Endodermal cell (in vitro differentiated cells): ENCODE measurements at regions not wholly inside any gene's neighbourhood (a gene's known extent, or its start where the extent isn't known, plus 50 kb on each side); places are given as distances from the start of the nearest gene placed in this dataset.

Experiments used
- DNase-seq: peaks from one replicate; pipeline ENCODE4 v3.0.0-alpha.2; 2017
- H3K27ac ChIP-seq: 2 replicates; pipeline ENCODE4 v1.5.1; 2013; ENCODE audit warnings: mild to moderate bottlenecking, low read depth, low read length, moderate library complexity
- H3K27me3 ChIP-seq: 2 replicates; pipeline ENCODE4 v1.6.1; 2013; ENCODE audit warnings: mild to moderate bottlenecking, low read length, moderate library complexity; ENCODE audit not compliant: insufficient read depth, control insufficient read depth, poor library complexity, severe bottlenecking
- H3K36me3 ChIP-seq: 2 replicates; pipeline ENCODE4 v1.7.0; 2013; ENCODE audit warnings: mild to moderate bottlenecking, low read length, moderate library complexity; ENCODE audit not compliant: control insufficient read depth, insufficient read depth
- H3K4me1 ChIP-seq: one replicate; pipeline ENCODE4 v1.7.0; 2013; ENCODE audit warnings: low read length; ENCODE audit not compliant: control insufficient read depth, insufficient read depth
- H3K4me3 ChIP-seq: 2 replicates; pipeline ENCODE4 v1.5.1; 2013; ENCODE audit warnings: mild to moderate bottlenecking, low read length, moderate library complexity
- H3K9ac ChIP-seq: 2 replicates; pipeline ENCODE4 v1.6.1; 2013; ENCODE audit warnings: mild to moderate bottlenecking, low read length, moderate library complexity; ENCODE audit not compliant: poor library complexity, severe bottlenecking; ENCODE audit errors: extremely low read depth
- H3K9me3 ChIP-seq: 2 replicates; pipeline ENCODE4 v1.6.1; 2013; ENCODE audit warnings: mild to moderate bottlenecking, low read length, moderate library complexity; ENCODE audit not compliant: control insufficient read depth
- H3K27ac Mint-ChIP-seq: 2 replicates; pipeline ENCODE4 v1.8.0; 2020; ENCODE audit warnings: mixed read lengths
- H3K27me3 Mint-ChIP-seq: 2 replicates; pipeline ENCODE4 v1.8.0; 2021; ENCODE audit warnings: mild to moderate bottlenecking, mixed read lengths; ENCODE audit not compliant: insufficient read depth
- H3K36me3 Mint-ChIP-seq: 2 replicates; pipeline ENCODE4 v1.8.0; 2020; ENCODE audit warnings: low read depth, mixed read lengths
- H3K4me1 Mint-ChIP-seq: 2 replicates; pipeline ENCODE4 v1.8.0; 2020; ENCODE audit warnings: mixed read lengths
- H3K4me3 Mint-ChIP-seq: 2 replicates; pipeline ENCODE4 v1.8.0; 2020; ENCODE audit warnings: mild to moderate bottlenecking, moderate library complexity, mixed read lengths
- H3K9me3 Mint-ChIP-seq: 2 replicates; pipeline ENCODE4 v1.8.0; 2020; ENCODE audit warnings: mild to moderate bottlenecking, mixed read lengths
- CTCF ChIP-seq: fragments of 200-600 bp; sonication (generic); conservative IDR thresholded peaks from 2 replicates; pipeline ENCODE4 v1.5.0; 2021; ENCODE audit warnings: antibody characterized with exemption, mild to moderate bottlenecking
- WGBS, 2 experiments: methylation state at CpG; one replicate each; pipeline versions ENCODE4 v1.1.5 to v1.1.7; 2013; ENCODE audit warnings: missing lambda C conversion rate in 2 of 2, mixed read lengths in 1 of 2; ENCODE audit not compliant: insufficient coverage in 1 of 2, insufficient read length in 1 of 2; 5-methylcytosine and 5-hydroxymethylcytosine counted together

GRCh38 chr3:103851793-103852192 lies 1417.0 kb downstream of the ZPLD1 start:
- H3K27ac Mint-ChIP-seq = no peak overlapping the region

GRCh38 chr3:103862415-103862814 lies 1427.6 kb downstream of the ZPLD1 start:
- Mint-ChIP-seq H3K4me1 (peaks cover 5% of the 10 kb centered on the region), H3K9me3 (peaks cover 2% of the 10 kb centered on the region), H3K27me3 (no peaks in the 10 kb centered on the region), H3K36me3 (no peaks in the 10 kb centered on the region), H3K4me3 (no peak overlapping the region), H3K27ac (no peak overlapping the region)
- Histone ChIP-seq H3K27ac (no peak overlapping the region), H3K27me3 (no peaks in the 10 kb centered on the region), H3K9me3 (no peaks in the 10 kb centered on the region), H3K36me3 (no peaks in the 10 kb centered on the region), H3K9ac (no peak overlapping the region), H3K4me1 (no peaks in the 10 kb centered on the region), H3K4me3 (no peak overlapping the region)
- DNase-seq = no peak
- TF ChIP-seq CTCF = no peak

More at GRCh38 chr3:103851793-103852192, 1417.0 kb downstream of the ZPLD1 start:
- Mint-ChIP-seq H3K36me3 (no peaks in the 10 kb centered on the region), H3K9me3 (no peaks in the 10 kb centered on the region), H3K4me1 (no peaks in the 10 kb centered on the region), H3K4me3 (no peak overlapping the region), H3K27me3 (no peaks in the 10 kb centered on the region)
- H3K4me1 ChIP-seq = no peaks in the 10 kb centered on the region
- H3K27me3 ChIP-seq = no peaks in the 10 kb centered on the region
- no peak overlapping the region for H3K4me3 ChIP-seq
- no peak for DNase-seq
- H3K36me3 ChIP-seq = no peaks in the 10 kb centered on the region
- no peak for TF ChIP-seq CTCF
- H3K9me3 ChIP-seq = no peaks in the 10 kb centered on the region
- H3K9ac ChIP-seq = no peak overlapping the region
- no peak overlapping the region for H3K27ac ChIP-seq

GRCh38 chr3:103863381-103863780 lies 1428.6 kb downstream of the ZPLD1 start:
- Mint-ChIP-seq H3K27me3 (no peaks in the 10 kb centered on the region), H3K27ac (no peak overlapping the region), H3K4me1 (peaks cover 5% of the 10 kb centered on the region), H3K36me3 (no peaks in the 10 kb centered on the region), H3K4me3 (no peak overlapping the region), H3K9me3 (peaks cover 2% of the 10 kb centered on the region)
- Histone ChIP-seq H3K4me3 (no peak overlapping the region), H3K27me3 (no peaks in the 10 kb centered on the region), H3K9ac (no peak overlapping the region), H3K9me3 (no peaks in the 10 kb centered on the region), H3K27ac (no peak overlapping the region), H3K4me1 (no peaks in the 10 kb centered on the region), H3K36me3 (no peaks in the 10 kb centered on the region)
- 92 to 96% methylated on average over 2 to 3 of the region's 3 CpGs for WGBS, 2 experiments
- TF ChIP-seq CTCF = no peak
- DNase-seq = no peak
